ENCODE measurements at regions not wholly inside any gene's neighbourhood (a gene's known extent, or its start where the extent isn't known, plus 50 kb on each side); places are given as distances from the start of the nearest gene placed in this dataset.

- TF ChIP-seq, protein P1, sequence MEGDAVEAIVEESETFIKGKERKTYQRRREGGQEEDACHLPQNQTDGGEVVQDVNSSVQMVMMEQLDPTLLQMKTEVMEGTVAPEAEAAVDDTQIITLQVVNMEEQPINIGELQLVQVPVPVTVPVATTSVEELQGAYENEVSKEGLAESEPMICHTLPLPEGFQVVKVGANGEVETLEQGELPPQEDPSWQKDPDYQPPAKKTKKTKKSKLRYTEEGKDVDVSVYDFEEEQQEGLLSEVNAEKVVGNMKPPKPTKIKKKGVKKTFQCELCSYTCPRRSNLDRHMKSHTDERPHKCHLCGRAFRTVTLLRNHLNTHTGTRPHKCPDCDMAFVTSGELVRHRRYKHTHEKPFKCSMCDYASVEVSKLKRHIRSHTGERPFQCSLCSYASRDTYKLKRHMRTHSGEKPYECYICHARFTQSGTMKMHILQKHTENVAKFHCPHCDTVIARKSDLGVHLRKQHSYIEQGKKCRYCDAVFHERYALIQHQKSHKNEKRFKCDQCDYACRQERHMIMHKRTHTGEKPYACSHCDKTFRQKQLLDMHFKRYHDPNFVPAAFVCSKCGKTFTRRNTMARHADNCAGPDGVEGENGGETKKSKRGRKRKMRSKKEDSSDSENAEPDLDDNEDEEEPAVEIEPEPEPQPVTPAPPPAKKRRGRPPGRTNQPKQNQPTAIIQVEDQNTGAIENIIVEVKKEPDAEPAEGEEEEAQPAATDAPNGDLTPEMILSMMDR (conservative IDR thresholded peaks at IDR 0.05 in 1 of 2, IDR thresholded peaks at IDR 0.05 in 1 of 2; ENCODE audit: extremely low read depth in 1 of 2, insufficient read depth in 1 of 2, low read depth in 1 of 2, low read length in 2 of 2), result no peak
- TF ChIP-seq EZH2 (IDR thresholded peaks at IDR 0.05; ENCODE audit: borderline replicate concordance, low read length), result no peak
Measured at GRCh38 chr4:143286701-143287571, 49.7 kb upstream of the GAB1 start.

Data from mammary epithelial cell (primary cell).